ENCODE measurements at regions not wholly inside any gene's neighbourhood (a gene's known extent, or its start where the extent isn't known, plus 50 kb on each side); places are given as distances from the start of the nearest gene placed in this dataset.
"Not testable (repeated sequence)": the region's sequence is repeated elsewhere in the genome, so short reads cannot be mapped to it uniquely, and the experiment has no call there.

DNA sequence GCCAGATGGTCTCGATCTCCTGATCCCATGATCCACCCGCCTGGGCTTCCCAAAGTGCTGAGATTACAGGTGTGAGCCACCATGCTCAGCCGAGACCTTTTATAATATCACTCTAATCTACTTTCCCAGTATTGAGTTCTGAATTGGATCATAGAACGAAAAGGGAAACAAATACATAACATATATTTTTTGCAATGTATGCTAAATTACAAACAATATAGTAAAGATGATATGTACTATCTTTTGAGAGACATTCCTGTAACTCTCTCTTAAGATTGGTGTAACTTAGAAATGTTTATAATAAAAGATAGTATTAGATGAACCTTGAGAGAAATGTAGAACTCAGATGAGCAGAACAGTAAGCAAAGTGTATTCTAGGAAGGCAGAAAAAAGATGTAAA, 129.2 kb upstream of the TENT5A start:
- CTCF ChIA-PET = interaction anchor here (0.6 kb wide), 1 partner anchor 470 kb away, joined by 3 read pairs; no protein-coding TSS in a partner anchor
- no peaks in the 10 kb centered on the region for H3K4me1 ChIP-seq (ENCODE audit: control extremely low read depth in 1 of 4, control insufficient read depth in 4 of 4, insufficient read depth in 4 of 4, low read length in 3 of 4)
- WGBS (ENCODE audit: insufficient coverage) = no CpG with 5 or more reads among the region's 4 CpGs
- no peaks in the 10 kb centered on the region for H3K9me3 ChIP-seq (ENCODE audit: control extremely low read depth in 1 of 5, control insufficient read depth in 4 of 5, insufficient read depth in 2 of 5, low read depth in 1 of 5, low read length in 4 of 5)
- no peak for DNase-seq
- no peak overlapping the region for H3K4me3 ChIP-seq (ENCODE audit: control insufficient read depth in 1 of 7, extremely low read depth in 1 of 7, insufficient read depth in 4 of 7, low read depth in 2 of 7, low read length in 6 of 7)
- no peaks in the 10 kb centered on the region for H3K36me3 ChIP-seq (ENCODE audit: control insufficient read depth in 4 of 4, insufficient read depth in 4 of 4, low read length in 3 of 4)
- H3K27me3 ChIP-seq (replicated peaks in 2 of 5; ENCODE audit: control insufficient read depth in 4 of 5, insufficient read depth in 5 of 5, low read length in 4 of 5) = no peaks in the 10 kb centered on the region
- POLR2A ChIA-PET = no interaction called here
- no peak overlapping the region for H3K27ac ChIP-seq (ENCODE audit: insufficient read depth in 1 of 2, low read depth in 1 of 2, low read length in 2 of 2, poor library complexity in 1 of 2, severe bottlenecking in 2 of 2)

DNA sequence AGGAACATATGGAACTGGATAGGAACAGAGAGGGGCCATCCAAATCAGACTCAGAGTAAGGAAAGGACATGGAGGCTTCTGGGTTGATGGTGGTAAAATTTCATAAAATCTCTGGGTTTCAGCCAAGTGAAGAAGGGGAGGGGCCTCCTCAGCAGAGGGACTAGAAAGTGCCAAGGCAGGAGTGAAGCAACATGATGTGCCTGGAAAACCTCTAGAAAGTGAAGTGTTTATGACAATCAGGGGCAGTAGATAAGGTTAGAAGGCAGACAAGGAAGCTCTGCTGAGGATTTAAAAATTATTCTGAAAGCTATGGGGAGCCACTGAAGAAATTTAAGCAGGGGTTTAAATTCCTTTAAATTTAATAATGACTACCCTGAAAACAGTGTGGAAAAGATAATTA, 126.0 kb upstream of the TENT5A start:
- Histone ChIP-seq H3K27ac (ENCODE audit: insufficient read depth in 1 of 2, low read depth in 1 of 2, low read length in 2 of 2, poor library complexity in 1 of 2, severe bottlenecking in 2 of 2) (no peak overlapping the region), H3K4me3 (ENCODE audit: control insufficient read depth in 1 of 7, extremely low read depth in 1 of 7, insufficient read depth in 4 of 7, low read depth in 2 of 7, low read length in 6 of 7) (no peak overlapping the region), H3K36me3 (ENCODE audit: control insufficient read depth in 4 of 4, insufficient read depth in 4 of 4, low read length in 3 of 4) (no peaks in the 10 kb centered on the region), H3K4me1 (ENCODE audit: control extremely low read depth in 1 of 4, control insufficient read depth in 4 of 4, insufficient read depth in 4 of 4, low read length in 3 of 4) (no peaks in the 10 kb centered on the region), H3K27me3 (replicated peaks in 2 of 5; ENCODE audit: control insufficient read depth in 4 of 5, insufficient read depth in 5 of 5, low read length in 4 of 5) (no peaks in the 10 kb centered on the region), H3K9me3 (ENCODE audit: control extremely low read depth in 1 of 5, control insufficient read depth in 4 of 5, insufficient read depth in 2 of 5, low read depth in 1 of 5, low read length in 4 of 5) (peaks cover 0 to 3% (median 0%) of the 10 kb centered on the region in 5 experiments)
- POLR2A ChIA-PET = no interaction called here
- DNase-seq = no peak
- CTCF ChIA-PET = no interaction called here

DNA sequence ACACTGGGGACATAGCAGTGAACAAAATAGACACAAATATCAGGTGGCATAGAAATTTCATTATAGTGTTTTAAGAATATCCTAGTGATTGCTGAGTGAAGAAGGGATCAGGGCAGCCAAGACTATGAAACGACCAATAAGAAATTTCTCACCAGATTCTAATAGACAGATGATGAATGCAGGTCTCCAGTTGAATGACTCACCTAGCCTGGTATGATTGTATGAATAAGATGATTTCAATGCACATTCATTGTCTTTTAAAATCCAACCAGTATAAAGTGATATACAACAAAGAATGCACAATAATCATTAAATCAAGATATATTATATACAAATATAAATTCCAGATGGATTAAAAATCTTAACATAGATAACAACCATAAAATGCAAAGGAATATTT, 124.5 kb upstream of the TENT5A start:
- ChIA-PET CTCF (no interaction called here), POLR2A (no interaction called here)
- H3K4me1 ChIP-seq (ENCODE audit: control extremely low read depth in 1 of 4, control insufficient read depth in 4 of 4, insufficient read depth in 4 of 4, low read length in 3 of 4) = no peaks in the 10 kb centered on the region
- DNase-seq = no peak
- no CpG with 5 or more reads among the region's 1 CpG for WGBS (ENCODE audit: insufficient coverage)
- H3K9me3 ChIP-seq (ENCODE audit: control extremely low read depth in 1 of 5, control insufficient read depth in 4 of 5, insufficient read depth in 2 of 5, low read depth in 1 of 5, low read length in 4 of 5) = peaks cover 0 to 3% (median 0%) of the 10 kb centered on the region in 5 experiments
- H3K27ac ChIP-seq (ENCODE audit: insufficient read depth in 1 of 2, low read depth in 1 of 2, low read length in 2 of 2, poor library complexity in 1 of 2, severe bottlenecking in 2 of 2) = no peak overlapping the region
- no peaks in the 10 kb centered on the region for H3K27me3 ChIP-seq (replicated peaks in 2 of 5; ENCODE audit: control insufficient read depth in 4 of 5, insufficient read depth in 5 of 5, low read length in 4 of 5)
- no peaks in the 10 kb centered on the region for H3K36me3 ChIP-seq (ENCODE audit: control insufficient read depth in 4 of 4, insufficient read depth in 4 of 4, low read length in 3 of 4)
- H3K4me3 ChIP-seq (ENCODE audit: control insufficient read depth in 1 of 7, extremely low read depth in 1 of 7, insufficient read depth in 4 of 7, low read depth in 2 of 7, low read length in 6 of 7) = no peak overlapping the region

DNA sequence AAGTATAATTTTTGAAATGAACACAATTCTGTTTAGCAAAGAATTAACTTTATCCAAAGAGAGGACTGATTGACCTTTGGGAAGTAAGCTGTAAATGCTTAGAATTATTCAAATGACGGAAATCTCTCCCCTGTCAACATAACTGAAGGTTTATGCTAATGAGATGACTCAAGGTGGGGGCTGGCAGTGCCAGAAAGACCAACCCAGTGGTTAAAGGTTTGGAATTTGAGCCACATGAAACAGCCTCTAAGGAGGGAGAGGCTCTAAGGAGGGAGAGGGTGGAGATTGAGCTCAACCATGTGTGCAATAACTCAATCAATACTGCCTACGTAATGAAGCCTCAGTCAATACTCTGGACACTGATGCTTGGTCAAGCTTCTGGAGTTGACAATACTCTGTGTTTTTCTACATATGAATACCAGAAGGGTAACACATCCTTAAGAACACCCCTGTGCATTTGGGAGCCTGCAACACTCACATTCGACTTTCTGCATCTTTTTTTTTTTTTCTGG, 123.4 kb upstream of the TENT5A start:
- Histone ChIP-seq H3K36me3 (ENCODE audit: control insufficient read depth in 4 of 4, insufficient read depth in 4 of 4, low read length in 3 of 4) (no peaks in the 10 kb centered on the region), H3K4me3 (ENCODE audit: control insufficient read depth in 1 of 7, extremely low read depth in 1 of 7, insufficient read depth in 4 of 7, low read depth in 2 of 7, low read length in 6 of 7) (no peak overlapping the region), H3K27ac (ENCODE audit: insufficient read depth in 1 of 2, low read depth in 1 of 2, low read length in 2 of 2, poor library complexity in 1 of 2, severe bottlenecking in 2 of 2) (no peak overlapping the region), H3K27me3 (replicated peaks in 2 of 5; ENCODE audit: control insufficient read depth in 4 of 5, insufficient read depth in 5 of 5, low read length in 4 of 5) (no peaks in the 10 kb centered on the region), H3K4me1 (ENCODE audit: control extremely low read depth in 1 of 4, control insufficient read depth in 4 of 4, insufficient read depth in 4 of 4, low read length in 3 of 4) (no peaks in the 10 kb centered on the region), H3K9me3 (ENCODE audit: control extremely low read depth in 1 of 5, control insufficient read depth in 4 of 5, insufficient read depth in 2 of 5, low read depth in 1 of 5, low read length in 4 of 5) (peaks cover 0 to 3% (median 0%) of the 10 kb centered on the region in 5 experiments)
- CTCF ChIA-PET = no interaction called here
- POLR2A ChIA-PET = no interaction called here
- no peak for DNase-seq
- WGBS (ENCODE audit: insufficient coverage) = 100% methylated on average over 1 of the region's 3 CpGs

DNA sequence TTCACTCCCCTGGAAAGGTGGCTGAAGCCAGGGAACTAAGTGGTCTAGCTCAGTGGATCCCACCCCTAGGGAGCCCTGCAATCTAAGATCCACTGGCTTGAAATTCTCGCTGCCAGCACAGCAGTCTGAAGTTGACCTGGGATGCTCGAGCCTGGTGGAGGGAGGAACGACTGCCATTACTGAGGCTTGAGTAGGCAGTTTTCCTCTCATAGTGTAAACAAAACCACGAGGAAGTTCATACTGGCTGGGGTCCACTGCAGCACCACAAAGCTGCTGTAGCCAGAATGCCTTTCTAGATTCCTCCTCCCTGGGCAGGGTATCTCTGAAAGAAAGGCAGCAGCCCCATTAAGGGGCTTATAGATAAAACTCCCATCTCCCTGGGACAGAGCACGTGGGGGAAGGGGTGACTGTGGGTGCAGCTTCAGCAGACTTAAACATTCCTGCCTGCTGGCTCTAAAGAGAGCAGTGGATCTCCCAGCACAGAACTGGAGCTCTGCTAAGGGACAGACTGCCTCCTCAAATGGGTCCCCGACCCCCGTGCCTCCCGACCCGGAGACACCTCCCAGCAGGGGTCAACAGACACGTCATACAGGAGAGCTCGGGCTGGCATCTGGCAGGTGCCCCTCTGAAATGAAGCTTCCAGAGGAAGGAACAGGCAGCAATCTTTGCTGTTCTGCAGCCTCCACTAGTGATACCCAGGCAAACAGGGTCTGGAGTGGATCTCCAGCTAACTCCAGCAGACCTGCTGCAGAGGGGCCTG, 117.4 kb upstream of the TENT5A start:
- DNase-seq; CTCF ChIA-PET; H3K36me3 ChIP-seq (ENCODE audit: control insufficient read depth in 4 of 4, insufficient read depth in 4 of 4, low read length in 3 of 4); H3K27ac ChIP-seq (ENCODE audit: insufficient read depth in 1 of 2, low read depth in 1 of 2, low read length in 2 of 2, poor library complexity in 1 of 2, severe bottlenecking in 2 of 2); POLR2A ChIA-PET; H3K4me1 ChIP-seq (ENCODE audit: control extremely low read depth in 1 of 4, control insufficient read depth in 4 of 4, insufficient read depth in 4 of 4, low read length in 3 of 4); H3K9me3 ChIP-seq (ENCODE audit: control extremely low read depth in 1 of 5, control insufficient read depth in 4 of 5, insufficient read depth in 2 of 5, low read depth in 1 of 5, low read length in 4 of 5); H3K27me3 ChIP-seq (replicated peaks in 2 of 5; ENCODE audit: control insufficient read depth in 4 of 5, insufficient read depth in 5 of 5, low read length in 4 of 5); H3K4me3 ChIP-seq (ENCODE audit: control insufficient read depth in 1 of 7, extremely low read depth in 1 of 7, insufficient read depth in 4 of 7, low read depth in 2 of 7, low read length in 6 of 7): not testable (repeated sequence)
- 74% methylated on average over 11 of the region's 11 CpGs for WGBS (ENCODE audit: insufficient coverage)

DNA sequence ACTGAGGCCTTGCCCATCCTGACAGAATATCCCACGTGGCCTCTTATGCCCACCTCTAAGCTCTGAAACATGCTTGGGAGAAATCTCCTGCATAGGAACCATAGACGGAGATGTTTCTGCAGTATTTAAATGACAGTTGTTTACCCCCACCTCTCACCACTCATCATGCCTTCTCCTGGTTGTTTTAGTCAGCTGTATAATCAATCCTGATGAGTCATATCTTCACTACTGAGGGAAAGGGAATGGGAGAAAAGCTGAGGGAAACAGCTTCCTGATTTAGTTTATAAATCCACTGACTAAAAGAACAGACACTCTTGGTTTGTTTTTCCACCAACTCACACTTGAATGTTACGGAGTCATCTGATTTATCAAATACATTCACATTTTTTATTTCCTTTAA, 113.2 kb upstream of the TENT5A start:
- H3K4me1 ChIP-seq (ENCODE audit: control extremely low read depth in 1 of 4, control insufficient read depth in 4 of 4, insufficient read depth in 4 of 4, low read length in 3 of 4) = peaks cover 0 to 1% (median 0%) of the 10 kb centered on the region in 4 experiments
- H3K9me3 ChIP-seq (ENCODE audit: control extremely low read depth in 1 of 5, control insufficient read depth in 4 of 5, insufficient read depth in 2 of 5, low read depth in 1 of 5, low read length in 4 of 5) = no peaks in the 10 kb centered on the region
- H3K4me3 ChIP-seq (ENCODE audit: control insufficient read depth in 1 of 7, extremely low read depth in 1 of 7, insufficient read depth in 4 of 7, low read depth in 2 of 7, low read length in 6 of 7) = no peak overlapping the region
- no peak for DNase-seq
- ChIA-PET CTCF (no interaction called here), POLR2A (no interaction called here)
- no peaks in the 10 kb centered on the region for H3K27me3 ChIP-seq (replicated peaks in 2 of 5; ENCODE audit: control insufficient read depth in 4 of 5, insufficient read depth in 5 of 5, low read length in 4 of 5)
- no peaks in the 10 kb centered on the region for H3K36me3 ChIP-seq (ENCODE audit: control insufficient read depth in 4 of 4, insufficient read depth in 4 of 4, low read length in 3 of 4)
- WGBS (ENCODE audit: insufficient coverage) = 94% methylated on average over 2 of the region's 3 CpGs
- no peak overlapping the region for H3K27ac ChIP-seq (ENCODE audit: insufficient read depth in 1 of 2, low read depth in 1 of 2, low read length in 2 of 2, poor library complexity in 1 of 2, severe bottlenecking in 2 of 2)

DNA sequence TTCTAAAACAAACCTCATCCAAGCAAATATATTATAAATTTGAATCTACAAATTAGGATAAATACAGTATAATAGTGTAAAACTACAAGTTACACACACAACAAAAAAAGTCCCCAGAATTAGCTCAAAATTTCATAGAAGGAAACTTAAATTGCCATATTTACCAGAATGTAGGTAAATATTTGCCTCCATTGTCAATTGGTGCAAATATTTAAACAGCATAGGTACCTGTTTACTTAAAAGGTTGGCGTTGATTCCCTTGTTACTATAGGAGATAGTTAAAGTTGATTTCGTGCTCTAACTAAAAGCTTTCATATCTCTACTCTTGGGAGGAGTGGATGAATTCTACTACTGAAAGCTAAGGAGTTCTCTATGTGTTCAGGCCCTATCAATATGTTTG, 111.6 kb upstream of the TENT5A start:
- no peaks in the 10 kb centered on the region for H3K9me3 ChIP-seq (ENCODE audit: control extremely low read depth in 1 of 5, control insufficient read depth in 4 of 5, insufficient read depth in 2 of 5, low read depth in 1 of 5, low read length in 4 of 5)
- CTCF ChIA-PET = no interaction called here
- DNase-seq = no peak
- H3K4me3 ChIP-seq (ENCODE audit: control insufficient read depth in 1 of 7, extremely low read depth in 1 of 7, insufficient read depth in 4 of 7, low read depth in 2 of 7, low read length in 6 of 7) = no peak overlapping the region
- H3K4me1 ChIP-seq (ENCODE audit: control extremely low read depth in 1 of 4, control insufficient read depth in 4 of 4, insufficient read depth in 4 of 4, low read length in 3 of 4) = peaks cover 0 to 10% (median 3%) of the 10 kb centered on the region in 4 experiments
- 100% methylated on average over 1 of the region's 2 CpGs for WGBS (ENCODE audit: insufficient coverage)
- H3K27ac ChIP-seq (ENCODE audit: insufficient read depth in 1 of 2, low read depth in 1 of 2, low read length in 2 of 2, poor library complexity in 1 of 2, severe bottlenecking in 2 of 2) = no peak overlapping the region
- POLR2A ChIA-PET = no interaction called here
- no peaks in the 10 kb centered on the region for H3K36me3 ChIP-seq (ENCODE audit: control insufficient read depth in 4 of 4, insufficient read depth in 4 of 4, low read length in 3 of 4)
- H3K27me3 ChIP-seq (replicated peaks in 2 of 5; ENCODE audit: control insufficient read depth in 4 of 5, insufficient read depth in 5 of 5, low read length in 4 of 5) = no peaks in the 10 kb centered on the region

All from common myeloid progenitor, CD34-positive (primary cell).